Transverse colon (tissue), 4 donors: ENCODE measurements at regions not wholly inside any gene's neighbourhood (a gene's known extent, or its start where the extent isn't known, plus 50 kb on each side); places are given as distances from the start of the nearest gene placed in this dataset.

Source experiments
- CTCF ChIP-seq, 5 experiments: fragments of 200-600 bp in 3 of 5; fragments of 450-650 bp in 2 of 5; sonication (generic) in 3 of 5; IDR thresholded peaks; 1 replicate in 2 of 5; 2 replicates in 3 of 5; pipeline ENCODE4 v1.5.1; 2016 to 2017; ENCODE audit warnings: antibody characterized with exemption in 5 of 5, inconsistent platforms in 3 of 5, mild to moderate bottlenecking in 2 of 5, moderate library complexity in 1 of 5
- EP300 ChIP-seq: sonication (generic); formaldehyde crosslinking; IDR thresholded peaks from one replicate; pipeline ENCODE4 v1.6.1; 2017; ENCODE audit warnings: antibody characterized with exemption, low read depth
- POLR2A ChIP-seq: fragments of 450-650 bp; IDR thresholded peaks from one replicate; pipeline ENCODE4 v1.6.1; 2016; ENCODE audit warnings: antibody characterized with exemption, mild to moderate bottlenecking, moderate library complexity
- POLR2AphosphoS5 ChIP-seq, 3 donors: sonication (generic); formaldehyde crosslinking; IDR thresholded peaks; one replicate each; pipeline ENCODE4 v1.6.1; 2016; ENCODE audit warnings: antibody characterized with exemption in 3 of 3

- TF ChIP-seq CTCF (IDR thresholded peaks at IDR 0.05): no peak
- TF ChIP-seq POLR2A: no peak
- TF ChIP-seq POLR2AphosphoS5 (IDR thresholded peaks at IDR 0.05): no peak
- TF ChIP-seq EP300: no peak
Observed at GRCh38 chr14:29282169-29282568, 515.6 kb downstream of the FOXG1 start.
